GM12872 (cell line): ENCODE measurements at regions not wholly inside any gene's neighbourhood (a gene's known extent, or its start where the extent isn't known, plus 50 kb on each side); places are given as distances from the start of the nearest gene placed in this dataset.

Source experiments
- CTCF ChIP-seq: IDR thresholded peaks from 3 replicates; pipeline ENCODE4 v1.5.1; 2011; ENCODE audit warnings: low read depth, mild to moderate bottlenecking, low read length, moderate library complexity; ENCODE audit not compliant: insufficient read depth

GRCh38 chr2:187655001-187655400 is 100.8 kb upstream of the TFPI start:
- TF ChIP-seq CTCF = no peak

DNA sequence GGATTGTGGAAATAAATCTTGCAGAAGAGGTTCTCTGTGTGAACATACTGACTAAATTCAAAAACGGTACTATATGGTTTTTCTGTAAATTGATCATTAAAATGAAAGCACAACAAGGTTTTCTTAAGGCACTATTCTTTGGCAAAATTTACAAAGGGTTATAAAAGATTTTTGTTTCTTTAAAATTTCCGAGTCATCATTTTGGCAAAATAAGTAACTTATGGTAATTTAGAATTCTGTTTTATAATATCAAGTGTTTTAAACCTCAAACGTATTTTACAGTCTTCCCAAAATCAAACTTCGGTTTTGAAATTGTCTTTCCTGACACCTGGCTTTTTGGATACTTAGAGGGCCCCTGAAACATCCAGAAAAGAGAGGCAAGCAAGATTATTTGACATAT is 101.9 kb upstream of the TFPI start:
- no peak for TF ChIP-seq CTCF

DNA sequence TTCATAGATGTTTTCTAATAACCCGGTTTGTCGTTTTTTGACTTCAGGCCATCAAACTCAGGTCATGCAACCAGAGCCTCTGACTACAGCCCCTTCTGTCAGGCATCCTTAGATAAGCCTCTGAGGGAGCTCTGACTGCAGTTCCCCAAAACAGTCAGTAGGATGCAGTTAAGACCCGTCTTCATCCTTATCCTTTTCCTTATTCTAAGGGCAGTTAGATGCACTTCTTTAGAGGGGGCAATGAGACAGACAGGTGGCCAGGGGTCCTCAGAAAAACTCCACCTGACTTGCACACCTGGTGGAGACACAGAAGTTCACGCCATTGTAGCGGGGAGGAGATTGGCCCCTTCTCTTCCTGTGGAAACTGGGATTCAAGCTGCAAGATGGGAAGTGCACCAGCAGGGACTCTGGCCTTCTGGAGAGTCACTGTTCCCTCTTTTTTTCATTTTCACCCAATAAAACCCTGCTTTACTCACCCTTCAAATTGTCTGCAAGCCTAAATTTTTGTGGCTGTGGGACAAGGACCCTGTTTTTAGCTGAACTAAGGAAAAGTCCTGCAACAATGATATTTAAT is 104.8 kb upstream of the TFPI start:
- peak; percentile 28; the same call in 1 of the 3 replicates for TF ChIP-seq CTCF

GRCh38 chr2:187679454-187679853 is 125.2 kb upstream of the TFPI start:
- no peak for TF ChIP-seq CTCF

DNA sequence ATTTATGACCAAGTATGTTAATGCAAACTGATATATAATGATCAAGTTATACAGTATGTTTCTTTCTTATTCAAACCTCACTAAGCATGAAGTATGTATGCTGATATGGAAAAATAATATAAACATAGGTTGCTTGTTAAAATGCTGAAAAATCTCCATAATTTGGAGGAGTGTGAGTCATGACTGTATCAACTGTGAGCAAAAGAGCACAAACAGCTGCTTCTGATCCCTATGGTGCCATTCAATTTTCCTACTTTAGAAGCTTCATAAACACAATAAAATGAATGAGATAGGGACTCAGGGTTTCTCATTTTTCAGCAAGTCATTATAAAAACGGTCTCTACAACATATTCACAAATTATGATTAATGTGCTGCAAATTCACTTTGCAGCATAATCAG is 129.9 kb upstream of the TFPI start:
- TF ChIP-seq CTCF = no peak

- TF ChIP-seq CTCF = no peak
Observed at GRCh38 chr2:187686416-187687024, 132.3 kb upstream of the TFPI start.

DNA sequence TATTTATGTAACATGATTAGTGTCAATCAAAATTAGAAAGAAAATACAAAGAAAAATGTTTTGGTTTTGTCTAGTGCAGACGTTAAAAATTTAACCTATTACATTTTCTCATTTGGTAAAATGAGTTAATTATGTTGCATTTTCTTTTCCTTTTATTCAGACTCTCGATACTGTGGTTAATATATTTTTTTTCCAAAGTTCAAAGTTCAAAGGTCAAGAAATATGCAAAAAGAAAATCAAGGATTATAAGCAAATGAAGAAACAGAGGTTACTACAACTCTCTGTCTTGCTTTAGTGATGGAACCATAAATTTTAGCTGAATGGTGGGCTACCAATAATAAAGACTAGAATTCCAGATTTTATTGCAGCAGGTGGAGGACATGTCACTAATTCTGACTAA is 133.3 kb upstream of the TFPI start:
- no peak for TF ChIP-seq CTCF
